ENCODE measurements at regions not wholly inside any gene's neighbourhood (a gene's known extent, or its start where the extent isn't known, plus 50 kb on each side); places are given as distances from the start of the nearest gene placed in this dataset.
A peak's percentile ranks its signal among the peaks of the same experiment; 100 is the strongest.

DNA sequence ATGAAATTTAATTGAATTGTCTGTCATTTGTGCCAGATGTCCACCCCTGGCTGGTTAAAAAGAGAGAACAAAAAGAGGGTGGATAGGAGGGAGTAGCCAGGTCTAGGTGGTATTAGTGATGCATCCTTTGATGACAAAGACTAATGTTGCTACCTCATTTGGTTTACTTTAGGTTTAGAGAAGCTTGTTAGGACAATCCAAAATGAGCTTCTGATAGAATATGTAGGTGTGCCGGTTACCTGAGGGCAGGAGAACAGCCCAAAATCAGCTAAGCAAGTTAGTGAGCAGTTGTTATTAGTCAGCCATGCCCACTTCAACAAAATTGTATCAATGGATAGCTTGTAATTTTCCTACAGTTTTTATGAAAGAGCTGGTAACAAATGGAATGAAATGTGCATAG is 61.4 kb upstream of the PTGS2 start:
- H3K4me3 ChIP-seq (ENCODE audit: low read depth, low read length) = no peak overlapping the region
- DNase-seq (ENCODE audit: low read depth) (peak; percentile 75), FAIRE-seq (no peak)
- H3K36me3 ChIP-seq (ENCODE audit: control insufficient read depth, insufficient read depth, low read length) = no peaks in the 10 kb centered on the region
- no peaks in the 10 kb centered on the region for H3K27me3 ChIP-seq (ENCODE audit: control insufficient read depth, insufficient read depth, low read length)
- TF ChIP-seq, protein P1, sequence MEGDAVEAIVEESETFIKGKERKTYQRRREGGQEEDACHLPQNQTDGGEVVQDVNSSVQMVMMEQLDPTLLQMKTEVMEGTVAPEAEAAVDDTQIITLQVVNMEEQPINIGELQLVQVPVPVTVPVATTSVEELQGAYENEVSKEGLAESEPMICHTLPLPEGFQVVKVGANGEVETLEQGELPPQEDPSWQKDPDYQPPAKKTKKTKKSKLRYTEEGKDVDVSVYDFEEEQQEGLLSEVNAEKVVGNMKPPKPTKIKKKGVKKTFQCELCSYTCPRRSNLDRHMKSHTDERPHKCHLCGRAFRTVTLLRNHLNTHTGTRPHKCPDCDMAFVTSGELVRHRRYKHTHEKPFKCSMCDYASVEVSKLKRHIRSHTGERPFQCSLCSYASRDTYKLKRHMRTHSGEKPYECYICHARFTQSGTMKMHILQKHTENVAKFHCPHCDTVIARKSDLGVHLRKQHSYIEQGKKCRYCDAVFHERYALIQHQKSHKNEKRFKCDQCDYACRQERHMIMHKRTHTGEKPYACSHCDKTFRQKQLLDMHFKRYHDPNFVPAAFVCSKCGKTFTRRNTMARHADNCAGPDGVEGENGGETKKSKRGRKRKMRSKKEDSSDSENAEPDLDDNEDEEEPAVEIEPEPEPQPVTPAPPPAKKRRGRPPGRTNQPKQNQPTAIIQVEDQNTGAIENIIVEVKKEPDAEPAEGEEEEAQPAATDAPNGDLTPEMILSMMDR (IDR thresholded peaks at IDR 0.05; ENCODE audit: insufficient read depth, low read length, severe bottlenecking) = no peak

DNA sequence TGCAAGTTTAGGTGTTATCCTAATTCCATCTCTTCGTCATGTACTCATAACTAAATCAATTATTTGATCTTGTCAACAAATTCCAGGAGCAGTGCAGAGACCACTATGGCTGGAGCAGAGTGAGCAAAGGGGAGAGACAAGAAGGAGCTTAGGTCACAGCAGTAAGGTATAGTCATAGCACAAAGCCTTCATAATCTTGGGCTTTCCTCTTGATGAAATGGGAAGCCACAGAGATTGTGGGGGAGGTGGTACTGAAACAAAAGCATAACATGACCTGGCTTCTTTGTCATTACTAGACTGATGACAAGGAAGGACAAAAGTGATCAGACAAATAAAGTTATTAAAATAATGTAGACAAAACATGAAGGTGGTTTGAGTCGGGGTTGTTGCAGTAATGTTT is 60.1 kb upstream of the PTGS2 start:
- Histone ChIP-seq H3K27me3 (ENCODE audit: control insufficient read depth, insufficient read depth, low read length) (no peaks in the 10 kb centered on the region), H3K4me3 (ENCODE audit: low read depth, low read length) (no peak overlapping the region), H3K36me3 (ENCODE audit: control insufficient read depth, insufficient read depth, low read length) (no peaks in the 10 kb centered on the region)
- TF ChIP-seq, protein P1 (IDR thresholded peaks at IDR 0.05; ENCODE audit: insufficient read depth, low read length, severe bottlenecking) = no peak
- no peak for FAIRE-seq
- no peak for DNase-seq (ENCODE audit: low read depth)

DNA sequence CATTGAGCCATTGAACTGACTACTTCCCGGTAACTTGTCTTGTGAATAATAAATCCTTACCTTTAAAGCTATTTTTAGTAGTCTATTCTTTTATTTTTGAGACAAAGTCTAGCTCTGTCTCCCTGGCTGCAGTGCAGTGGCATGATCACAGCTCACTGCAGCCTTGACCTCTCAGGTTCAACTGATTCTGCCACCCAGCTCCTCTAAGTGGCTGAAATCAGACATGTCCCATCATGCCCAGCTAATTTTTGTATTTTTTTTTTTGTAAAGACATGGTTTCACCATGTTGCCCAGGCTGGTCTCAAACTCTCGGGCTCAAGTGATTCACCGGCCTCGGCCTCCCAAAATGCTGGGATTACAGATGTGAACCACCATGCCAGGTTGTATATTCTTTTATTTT is 59.3 kb upstream of the PTGS2 start:
- no peaks in the 10 kb centered on the region for H3K27me3 ChIP-seq (ENCODE audit: control insufficient read depth, insufficient read depth, low read length)
- H3K36me3 ChIP-seq (ENCODE audit: control insufficient read depth, insufficient read depth, low read length) = no peaks in the 10 kb centered on the region
- FAIRE-seq (no peak), DNase-seq (ENCODE audit: low read depth) (peak; percentile 70)
- no peak overlapping the region for H3K4me3 ChIP-seq (ENCODE audit: low read depth, low read length)
- TF ChIP-seq, protein P1 (IDR thresholded peaks at IDR 0.05; ENCODE audit: insufficient read depth, low read length, severe bottlenecking) = no peak

DNA sequence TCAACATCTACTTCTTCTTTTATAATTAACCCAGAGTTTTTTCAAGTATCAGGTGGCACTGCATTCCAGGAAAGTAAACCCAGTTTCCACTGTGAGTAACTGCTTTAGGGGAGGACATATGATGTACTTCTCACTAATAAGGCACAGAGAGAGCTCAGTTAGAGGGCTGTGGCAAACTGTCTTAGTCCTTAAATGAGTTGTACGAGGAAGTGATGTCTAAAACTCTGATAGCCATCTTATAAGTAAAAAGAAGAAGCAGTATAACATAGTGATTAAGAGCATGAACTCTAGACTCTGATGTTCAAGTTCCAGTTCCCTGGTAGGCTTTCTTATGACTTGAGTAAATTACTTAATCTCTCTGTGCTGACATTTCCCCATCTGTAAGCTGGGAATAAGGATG is 58.7 kb upstream of the PTGS2 start:
- Histone ChIP-seq H3K4me3 (ENCODE audit: low read depth, low read length) (no peak overlapping the region), H3K27me3 (ENCODE audit: control insufficient read depth, insufficient read depth, low read length) (no peaks in the 10 kb centered on the region), H3K36me3 (ENCODE audit: control insufficient read depth, insufficient read depth, low read length) (no peaks in the 10 kb centered on the region)
- DNase-seq (ENCODE audit: low read depth) (peak; percentile 64), FAIRE-seq (no peak)
- TF ChIP-seq, protein P1 (IDR thresholded peaks at IDR 0.05; ENCODE audit: insufficient read depth, low read length, severe bottlenecking) = no peak

DNA sequence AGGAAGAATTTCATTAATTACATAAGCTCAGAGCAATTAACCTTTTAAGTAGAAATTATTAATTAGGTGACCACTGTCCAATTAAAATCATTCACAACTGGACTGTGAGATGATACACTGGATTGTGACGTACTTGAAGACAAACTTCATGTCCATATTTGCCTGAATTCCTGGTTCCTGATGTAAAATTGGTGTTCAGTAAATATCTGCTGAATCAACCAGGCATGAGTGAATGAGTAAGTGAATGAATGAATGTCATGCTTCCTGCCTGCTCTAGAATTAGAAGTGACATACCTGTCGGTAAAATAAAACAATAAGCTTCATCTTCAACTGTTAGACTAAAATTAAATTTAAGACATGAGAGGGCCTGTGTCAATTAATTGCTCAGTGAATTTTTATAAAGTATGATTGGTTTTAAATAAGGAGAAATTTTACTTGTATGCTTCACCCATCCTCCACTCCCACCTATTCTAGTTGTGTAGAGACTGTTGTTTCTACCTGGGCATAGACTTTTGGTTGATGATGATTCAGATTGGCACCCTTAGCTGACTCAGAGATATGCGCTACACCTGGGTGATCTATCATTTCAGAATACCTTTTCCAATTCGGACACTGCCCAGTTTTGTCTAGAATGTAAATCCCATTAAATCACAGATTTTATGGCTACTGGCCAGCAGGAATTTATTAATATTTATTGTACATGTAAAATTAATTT is 56.9 kb upstream of the PTGS2 start:
- Histone ChIP-seq H3K4me3 (ENCODE audit: low read depth, low read length) (no peak overlapping the region), H3K27me3 (ENCODE audit: control insufficient read depth, insufficient read depth, low read length) (no peaks in the 10 kb centered on the region), H3K36me3 (ENCODE audit: control insufficient read depth, insufficient read depth, low read length) (no peaks in the 10 kb centered on the region)
- no peak for FAIRE-seq
- TF ChIP-seq, protein P1 (IDR thresholded peaks at IDR 0.05; ENCODE audit: insufficient read depth, low read length, severe bottlenecking) = no peak
- DNase-seq (ENCODE audit: low read depth) = peak; percentile 97

DNA sequence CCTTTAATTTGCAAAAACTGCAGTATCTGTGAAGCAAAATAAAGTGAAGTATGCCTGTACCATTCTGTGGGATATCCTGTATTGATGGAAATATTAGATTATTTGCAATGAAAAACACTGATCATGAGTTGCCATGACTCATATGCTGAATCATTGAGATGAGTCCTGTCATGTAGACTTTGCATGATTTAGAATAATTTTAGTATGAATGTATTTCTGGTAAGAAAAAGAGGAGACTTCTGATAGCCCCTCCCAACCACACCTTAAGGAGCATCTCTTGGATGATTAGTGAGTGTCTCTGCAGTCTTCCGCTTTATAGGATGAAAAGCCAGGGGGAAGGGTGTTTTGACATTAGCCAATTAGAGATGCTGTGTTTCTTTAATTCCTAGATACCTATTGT is 55.2 kb upstream of the PTGS2 start:
- H3K36me3 ChIP-seq (ENCODE audit: control insufficient read depth, insufficient read depth, low read length) = no peaks in the 10 kb centered on the region
- H3K4me3 ChIP-seq (ENCODE audit: low read depth, low read length) = no peak overlapping the region
- TF ChIP-seq, protein P1 (IDR thresholded peaks at IDR 0.05; ENCODE audit: insufficient read depth, low read length, severe bottlenecking) = no peak
- FAIRE-seq (no peak), DNase-seq (ENCODE audit: low read depth) (peak; percentile 96)
- H3K27me3 ChIP-seq (ENCODE audit: control insufficient read depth, insufficient read depth, low read length) = no peaks in the 10 kb centered on the region

Data from bronchial epithelial cell (primary cell).